ENCODE measurements at regions not wholly inside any gene's neighbourhood (a gene's known extent, or its start where the extent isn't known, plus 50 kb on each side); places are given as distances from the start of the nearest gene placed in this dataset.

DNA sequence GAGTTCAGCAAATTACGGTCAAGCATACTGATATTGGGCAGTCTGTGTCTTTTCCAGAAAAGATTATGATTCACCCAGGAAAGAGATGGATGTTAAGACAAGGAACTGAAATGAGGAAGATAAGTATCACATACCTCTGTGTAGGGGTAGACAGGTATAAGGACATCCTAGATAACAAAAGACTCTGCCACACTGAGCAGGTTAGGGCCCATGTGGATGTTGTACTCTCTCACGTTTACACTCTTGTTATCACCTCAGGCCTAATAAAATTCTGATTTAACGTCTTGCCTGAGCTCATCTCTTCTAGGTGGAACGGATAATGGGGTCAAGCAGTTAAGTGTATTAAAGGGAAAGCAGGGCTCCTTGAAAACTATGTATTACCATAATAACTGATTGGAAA is 2480.8 kb downstream of the PCDH9 start:
- 46% methylated on average over 4 of the region's 4 CpGs for WGBS
- no peaks in the 10 kb centered on the region for H3K9me3 ChIP-seq
- no peaks in the 10 kb centered on the region for H3K4me1 ChIP-seq (replicated peaks)
- intact Hi-C loops (cut with DNase I) = no loop called here
- no peak overlapping the region for H3K27ac ChIP-seq
- no peak for DNase-seq (ENCODE audit: low spot score)
- no peak for TF ChIP-seq POLR2AphosphoS5 (IDR thresholded peaks at IDR 0.05)
- TF ChIP-seq, protein P1, sequence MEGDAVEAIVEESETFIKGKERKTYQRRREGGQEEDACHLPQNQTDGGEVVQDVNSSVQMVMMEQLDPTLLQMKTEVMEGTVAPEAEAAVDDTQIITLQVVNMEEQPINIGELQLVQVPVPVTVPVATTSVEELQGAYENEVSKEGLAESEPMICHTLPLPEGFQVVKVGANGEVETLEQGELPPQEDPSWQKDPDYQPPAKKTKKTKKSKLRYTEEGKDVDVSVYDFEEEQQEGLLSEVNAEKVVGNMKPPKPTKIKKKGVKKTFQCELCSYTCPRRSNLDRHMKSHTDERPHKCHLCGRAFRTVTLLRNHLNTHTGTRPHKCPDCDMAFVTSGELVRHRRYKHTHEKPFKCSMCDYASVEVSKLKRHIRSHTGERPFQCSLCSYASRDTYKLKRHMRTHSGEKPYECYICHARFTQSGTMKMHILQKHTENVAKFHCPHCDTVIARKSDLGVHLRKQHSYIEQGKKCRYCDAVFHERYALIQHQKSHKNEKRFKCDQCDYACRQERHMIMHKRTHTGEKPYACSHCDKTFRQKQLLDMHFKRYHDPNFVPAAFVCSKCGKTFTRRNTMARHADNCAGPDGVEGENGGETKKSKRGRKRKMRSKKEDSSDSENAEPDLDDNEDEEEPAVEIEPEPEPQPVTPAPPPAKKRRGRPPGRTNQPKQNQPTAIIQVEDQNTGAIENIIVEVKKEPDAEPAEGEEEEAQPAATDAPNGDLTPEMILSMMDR (IDR thresholded peaks at IDR 0.05) = no peak
- no peak for TF ChIP-seq POLR2A (IDR thresholded peaks at IDR 0.05)
- H3K36me3 ChIP-seq = no peaks in the 10 kb centered on the region
- no peaks in the 10 kb centered on the region for H3K27me3 ChIP-seq (replicated peaks; ENCODE audit: insufficient read depth)
- H3K4me3 ChIP-seq = no peak overlapping the region

DNA sequence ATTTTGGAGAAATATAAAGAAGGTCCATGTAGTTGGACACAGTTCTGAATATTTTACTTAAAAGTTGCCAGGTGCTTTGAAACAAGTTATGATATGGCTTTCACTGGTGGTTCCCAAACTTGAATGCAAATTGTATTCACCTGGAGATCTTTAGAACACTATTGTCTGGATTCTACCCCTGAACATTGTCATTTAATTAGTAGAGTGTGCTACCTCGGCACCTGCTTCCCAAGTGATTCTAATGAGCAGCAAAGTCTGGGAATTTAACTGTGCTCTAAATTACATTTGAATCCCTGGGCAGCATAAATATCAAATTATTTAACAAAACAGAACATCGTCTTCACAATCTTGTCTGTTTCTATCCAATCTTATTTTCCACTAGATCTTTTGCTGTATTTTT is 2483.3 kb downstream of the PCDH9 start:
- Histone ChIP-seq H3K9me3 (no peaks in the 10 kb centered on the region), H3K4me3 (no peak overlapping the region), H3K27ac (no peak overlapping the region), H3K36me3 (no peaks in the 10 kb centered on the region), H3K27me3 (replicated peaks; ENCODE audit: insufficient read depth) (no peaks in the 10 kb centered on the region), H3K4me1 (replicated peaks) (no peaks in the 10 kb centered on the region)
- no peak for DNase-seq (ENCODE audit: low spot score)
- 94% methylated on average over 2 of the region's 2 CpGs for WGBS
- intact Hi-C loops (cut with DNase I) = no loop called here
- no peak for TF ChIP-seq POLR2AphosphoS5 (IDR thresholded peaks at IDR 0.05)
- TF ChIP-seq, protein P1 (IDR thresholded peaks at IDR 0.05) = no peak
- TF ChIP-seq POLR2A (IDR thresholded peaks at IDR 0.05) = no peak

DNA sequence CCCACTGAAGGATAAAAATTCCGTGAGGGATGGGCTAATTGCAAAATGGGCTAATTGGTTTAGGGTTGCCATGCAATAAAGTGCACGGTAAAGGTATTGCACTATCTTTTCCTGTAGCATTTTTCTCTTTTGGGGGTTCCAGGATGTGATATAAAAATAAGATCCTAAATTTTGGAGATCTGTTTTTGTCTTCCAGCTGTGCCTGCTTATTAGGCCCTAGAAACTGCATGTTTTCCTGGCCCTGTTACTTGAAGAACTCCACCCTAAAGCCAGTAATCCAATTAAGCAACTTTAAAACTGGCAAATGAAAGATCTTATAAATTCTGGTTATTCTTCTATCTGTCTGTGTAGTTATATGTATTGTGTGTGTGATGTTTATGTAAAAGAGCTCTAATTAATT is 2489.6 kb downstream of the PCDH9 start:
- no peak for DNase-seq (ENCODE audit: low spot score)
- H3K4me3 ChIP-seq = no peak overlapping the region
- TF ChIP-seq POLR2AphosphoS5 (IDR thresholded peaks at IDR 0.05) (no peak), POLR2A (IDR thresholded peaks at IDR 0.05) (no peak)
- TF ChIP-seq, protein P1 (IDR thresholded peaks at IDR 0.05) = no peak
- no peaks in the 10 kb centered on the region for H3K36me3 ChIP-seq
- H3K27me3 ChIP-seq (replicated peaks; ENCODE audit: insufficient read depth) = no peaks in the 10 kb centered on the region
- H3K27ac ChIP-seq = no peak overlapping the region
- 89% methylated on average over 2 of the region's 2 CpGs for WGBS
- no peaks in the 10 kb centered on the region for H3K4me1 ChIP-seq (replicated peaks)
- no peaks in the 10 kb centered on the region for H3K9me3 ChIP-seq
- intact Hi-C loops (cut with DNase I) = no loop called here

DNA sequence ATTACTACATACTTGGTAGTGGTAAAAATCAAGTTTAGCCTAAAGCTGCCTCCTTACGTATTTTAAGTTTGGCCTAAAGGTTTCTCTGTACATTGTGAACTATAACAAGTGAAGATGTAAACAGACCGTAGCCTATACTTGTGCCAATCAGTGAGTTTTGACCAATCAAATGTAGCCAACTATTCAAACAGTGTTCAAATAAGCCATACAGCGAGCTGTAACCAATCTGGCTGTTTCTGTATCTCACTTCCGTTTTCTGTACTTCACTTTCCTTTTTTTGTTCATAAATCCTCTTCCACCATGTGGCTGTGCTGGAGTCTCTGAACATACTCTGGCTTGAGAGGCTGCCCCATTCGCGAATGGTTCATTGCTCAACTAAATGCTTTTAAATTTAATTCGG is 2504.6 kb downstream of the PCDH9 start:
- 87% methylated on average over 7 of the region's 7 CpGs for WGBS
- Histone ChIP-seq H3K36me3 (no peaks in the 10 kb centered on the region), H3K27ac (no peak overlapping the region), H3K4me1 (replicated peaks) (no peaks in the 10 kb centered on the region), H3K9me3 (no peaks in the 10 kb centered on the region), H3K27me3 (replicated peaks; ENCODE audit: insufficient read depth) (no peaks in the 10 kb centered on the region), H3K4me3 (no peak overlapping the region)
- intact Hi-C loops (cut with DNase I) = no loop called here
- no peak for DNase-seq (ENCODE audit: low spot score)
- TF ChIP-seq POLR2AphosphoS5 (IDR thresholded peaks at IDR 0.05) = no peak
- TF ChIP-seq, protein P1 (IDR thresholded peaks at IDR 0.05) = no peak

DNA sequence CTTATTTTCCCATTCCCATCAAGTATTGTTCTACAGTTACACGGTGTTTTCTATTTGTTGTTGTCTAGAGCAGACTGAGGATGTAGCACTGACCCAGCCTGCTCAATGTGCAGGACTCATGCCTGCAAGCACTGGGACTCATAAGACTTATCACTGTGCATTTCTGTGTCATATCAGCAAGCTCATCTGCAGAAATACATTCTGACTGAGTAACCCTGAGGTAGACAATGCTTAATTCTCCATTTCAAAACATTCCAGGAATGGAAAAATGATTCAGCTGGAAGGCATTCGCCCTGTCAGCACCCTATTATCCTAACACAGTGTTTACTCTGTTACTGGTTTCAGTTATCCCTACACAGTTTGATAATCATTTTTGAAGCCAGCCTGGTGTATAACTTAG is 2506.4 kb downstream of the PCDH9 start:
- DNase-seq (ENCODE audit: low spot score) = no peak
- intact Hi-C loops (cut with DNase I) = no loop called here
- Histone ChIP-seq H3K9me3 (no peaks in the 10 kb centered on the region), H3K27ac (no peak overlapping the region), H3K4me1 (replicated peaks) (no peaks in the 10 kb centered on the region), H3K36me3 (no peaks in the 10 kb centered on the region), H3K4me3 (no peak overlapping the region), H3K27me3 (replicated peaks; ENCODE audit: insufficient read depth) (no peaks in the 10 kb centered on the region)
- 21% methylated on average over 2 of the region's 2 CpGs for WGBS
- TF ChIP-seq, protein P1 (IDR thresholded peaks at IDR 0.05) = no peak
- no peak for TF ChIP-seq POLR2A (IDR thresholded peaks at IDR 0.05)
- no peak for TF ChIP-seq POLR2AphosphoS5 (IDR thresholded peaks at IDR 0.05)

All from prostate gland (tissue), 2 donors.